ENCODE measurements at regions not wholly inside any gene's neighbourhood (a gene's known extent, or its start where the extent isn't known, plus 50 kb on each side); places are given as distances from the start of the nearest gene placed in this dataset.
A peak's percentile ranks its signal among the peaks of the same experiment; 100 is the strongest.

GRCh38 chr10:2858452-2858851 is 208.9 kb upstream of the PFKP start:
- DNase-seq (ENCODE audit: low spot score), result no peak

GRCh38 chr10:2856598-2856997 is 210.8 kb upstream of the PFKP start:
- DNase-seq (ENCODE audit: low spot score), result no peak

- no peak for DNase-seq (ENCODE audit: low spot score)
Measured at GRCh38 chr10:2852574-2853323, 214.6 kb upstream of the PFKP start.

- DNase-seq (ENCODE audit: low spot score), result no peak
Measured at GRCh38 chr10:2851566-2851965, 215.8 kb upstream of the PFKP start.

- no peak for DNase-seq (ENCODE audit: low spot score)
Measured at GRCh38 chr10:2850202-2850601, 217.1 kb upstream of the PFKP start.

GRCh38 chr10:2844925-2845324 is 222.4 kb upstream of the PFKP start:
- DNase-seq (ENCODE audit: low spot score), result no peak

- peak; percentile 3 for DNase-seq (ENCODE audit: low spot score)
Measured at GRCh38 chr10:2839081-2839725, 228.1 kb upstream of the PFKP start.

- DNase-seq (ENCODE audit: low spot score), result no peak
Measured at GRCh38 chr10:2837674-2838073, 229.7 kb upstream of the PFKP start.

GRCh38 chr10:2836921-2837662 is 230.3 kb upstream of the PFKP start:
- no peak for DNase-seq (ENCODE audit: low spot score)

- DNase-seq (ENCODE audit: low spot score), result no peak
Measured at GRCh38 chr10:2834214-2834613, 233.1 kb upstream of the PFKP start.

GRCh38 chr10:2831509-2831908 is 235.8 kb upstream of the PFKP start:
- no peak for DNase-seq (ENCODE audit: low spot score)

GRCh38 chr10:2828741-2829140 is 238.6 kb upstream of the PFKP start:
- DNase-seq (ENCODE audit: low spot score), result no peak

- DNase-seq (ENCODE audit: low spot score), result no peak
Measured at GRCh38 chr10:2826675-2827074, 240.7 kb upstream of the PFKP start.

GRCh38 chr10:2825841-2826240 is 241.5 kb upstream of the PFKP start:
- no peak for DNase-seq (ENCODE audit: low spot score)

GRCh38 chr10:2817940-2818636 is 249.3 kb upstream of the PFKP start:
- DNase-seq (ENCODE audit: low spot score), result no peak

- no peak for DNase-seq (ENCODE audit: low spot score)
Measured at GRCh38 chr10:2813693-2814092, 253.7 kb upstream of the PFKP start.

GRCh38 chr10:2813286-2813685 is 254.1 kb upstream of the PFKP start:
- no peak for DNase-seq (ENCODE audit: low spot score)

- no peak for DNase-seq (ENCODE audit: low spot score)
Measured at GRCh38 chr10:2812631-2813030, 254.7 kb upstream of the PFKP start.

- no peak for DNase-seq (ENCODE audit: low spot score)
Measured at GRCh38 chr10:2800178-2800577, 267.2 kb upstream of the PFKP start.

- no peak for DNase-seq (ENCODE audit: low spot score)
Measured at GRCh38 chr10:2798336-2799022, 268.9 kb upstream of the PFKP start.

- DNase-seq (ENCODE audit: low spot score), result no peak
Measured at GRCh38 chr10:2791774-2792443, 275.4 kb upstream of the PFKP start.
